ENCODE measurements at regions not wholly inside any gene's neighbourhood (a gene's known extent, or its start where the extent isn't known, plus 50 kb on each side); places are given as distances from the start of the nearest gene placed in this dataset.

GRCh38 chr22:47283616-47284270 lies 521.3 kb downstream of the TBC1D22A start:
- no peak for TF ChIP-seq EZH2phosphoT487 (IDR thresholded peaks at IDR 0.05; ENCODE audit: borderline replicate concordance, low read length)
- TF ChIP-seq, protein P1, sequence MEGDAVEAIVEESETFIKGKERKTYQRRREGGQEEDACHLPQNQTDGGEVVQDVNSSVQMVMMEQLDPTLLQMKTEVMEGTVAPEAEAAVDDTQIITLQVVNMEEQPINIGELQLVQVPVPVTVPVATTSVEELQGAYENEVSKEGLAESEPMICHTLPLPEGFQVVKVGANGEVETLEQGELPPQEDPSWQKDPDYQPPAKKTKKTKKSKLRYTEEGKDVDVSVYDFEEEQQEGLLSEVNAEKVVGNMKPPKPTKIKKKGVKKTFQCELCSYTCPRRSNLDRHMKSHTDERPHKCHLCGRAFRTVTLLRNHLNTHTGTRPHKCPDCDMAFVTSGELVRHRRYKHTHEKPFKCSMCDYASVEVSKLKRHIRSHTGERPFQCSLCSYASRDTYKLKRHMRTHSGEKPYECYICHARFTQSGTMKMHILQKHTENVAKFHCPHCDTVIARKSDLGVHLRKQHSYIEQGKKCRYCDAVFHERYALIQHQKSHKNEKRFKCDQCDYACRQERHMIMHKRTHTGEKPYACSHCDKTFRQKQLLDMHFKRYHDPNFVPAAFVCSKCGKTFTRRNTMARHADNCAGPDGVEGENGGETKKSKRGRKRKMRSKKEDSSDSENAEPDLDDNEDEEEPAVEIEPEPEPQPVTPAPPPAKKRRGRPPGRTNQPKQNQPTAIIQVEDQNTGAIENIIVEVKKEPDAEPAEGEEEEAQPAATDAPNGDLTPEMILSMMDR (conservative IDR thresholded peaks at IDR 0.05; ENCODE audit: low read depth, low read length) = no peak
- TF ChIP-seq EZH2 (IDR thresholded peaks at IDR 0.05; ENCODE audit: low read length, unreplicated experiment) = no peak

Data from PC-3 (cell line).